T47D (cell line): ENCODE measurements at regions not wholly inside any gene's neighbourhood (a gene's known extent, or its start where the extent isn't known, plus 50 kb on each side); places are given as distances from the start of the nearest gene placed in this dataset.

Experiments used
- DNase-seq, 2 experiments: peaks; one replicate each; pipeline versions ENCODE4 v3.0.0 to v3.0.0-alpha.2; 2011 to 2012; ENCODE audit warnings: low read depth in 1 of 2, low spot score in 1 of 2
- JUND ChIP-seq: IDR thresholded peaks from 2 replicates; pipeline ENCODE4 v1.6.1; 2012; ENCODE audit warnings: low read depth
- in situ Hi-C: cut with HindIII; loops from 2 replicates; pipeline ENCODE4 v1.10.0; 2016; ENCODE audit warnings: low sequenced_read_pairs, low pct_unique_long_range_greater_than_20kb

GRCh38 chr4:87746001-87746400, 53.4 kb upstream of the IBSP start:
- DNase-seq, result no peak
- TF ChIP-seq JUND, result no peak
- in situ Hi-C loops, result no loop called here
